ENCODE measurements at regions not wholly inside any gene's neighbourhood (a gene's known extent, or its start where the extent isn't known, plus 50 kb on each side); places are given as distances from the start of the nearest gene placed in this dataset.
A peak's percentile ranks its signal among the peaks of the same experiment; 100 is the strongest.

DNA sequence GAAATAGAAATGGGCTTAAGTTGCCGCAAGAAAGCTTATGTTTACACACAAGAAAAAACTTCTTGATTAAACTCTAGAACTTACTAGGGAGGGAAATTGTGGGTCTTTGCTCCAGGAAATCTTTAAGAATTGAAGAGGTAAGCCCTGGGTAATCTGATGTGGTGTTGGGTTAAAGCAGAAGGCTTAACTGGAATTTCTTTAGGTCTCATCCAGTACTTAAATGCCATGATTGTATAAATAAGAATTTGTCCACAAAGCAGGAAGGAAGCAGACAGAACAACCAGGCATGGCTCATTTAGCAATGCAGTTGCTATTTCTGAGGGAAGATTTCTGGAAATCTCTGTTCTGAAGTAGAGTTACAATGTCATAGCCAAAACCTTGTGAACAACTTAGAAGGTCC lies 360.4 kb downstream of the KLF5 start:
- Histone ChIP-seq H3K9me3 (ENCODE audit: low read length) (no peaks in the 10 kb centered on the region), H3K36me3 (ENCODE audit: low read depth, low read length) (no peaks in the 10 kb centered on the region), H3K4me3 (ENCODE audit: low read length) (no peak overlapping the region), H3K79me2 (ENCODE audit: low read length) (no peaks in the 10 kb centered on the region), H3K27me3 (ENCODE audit: low read length) (no peaks in the 10 kb centered on the region), H2AFZ (ENCODE audit: low read length) (no peak overlapping the region), H4K20me1 (ENCODE audit: low read length) (no peaks in the 10 kb centered on the region), H3K27ac (ENCODE audit: low read length) (peak overlapping the region; percentile 100), H3K9ac (ENCODE audit: low read length) (peak overlapping the region; percentile 93), H3K9me2 (replicated peaks; ENCODE audit: low read length) (no peaks in the 10 kb centered on the region), H3K4me2 (ENCODE audit: low read length) (no peak overlapping the region), H3K4me1 (ENCODE audit: insufficient read depth, low read length) (peaks cover 36% of the 10 kb centered on the region), H3F3A (ENCODE audit: low read length, unreplicated experiment) (peaks cover 6% of the 10 kb centered on the region)
- TF ChIP-seq EZH2 (IDR thresholded peaks at IDR 0.05; ENCODE audit: low read length, unreplicated experiment): no peak
- TF ChIP-seq, protein P1, sequence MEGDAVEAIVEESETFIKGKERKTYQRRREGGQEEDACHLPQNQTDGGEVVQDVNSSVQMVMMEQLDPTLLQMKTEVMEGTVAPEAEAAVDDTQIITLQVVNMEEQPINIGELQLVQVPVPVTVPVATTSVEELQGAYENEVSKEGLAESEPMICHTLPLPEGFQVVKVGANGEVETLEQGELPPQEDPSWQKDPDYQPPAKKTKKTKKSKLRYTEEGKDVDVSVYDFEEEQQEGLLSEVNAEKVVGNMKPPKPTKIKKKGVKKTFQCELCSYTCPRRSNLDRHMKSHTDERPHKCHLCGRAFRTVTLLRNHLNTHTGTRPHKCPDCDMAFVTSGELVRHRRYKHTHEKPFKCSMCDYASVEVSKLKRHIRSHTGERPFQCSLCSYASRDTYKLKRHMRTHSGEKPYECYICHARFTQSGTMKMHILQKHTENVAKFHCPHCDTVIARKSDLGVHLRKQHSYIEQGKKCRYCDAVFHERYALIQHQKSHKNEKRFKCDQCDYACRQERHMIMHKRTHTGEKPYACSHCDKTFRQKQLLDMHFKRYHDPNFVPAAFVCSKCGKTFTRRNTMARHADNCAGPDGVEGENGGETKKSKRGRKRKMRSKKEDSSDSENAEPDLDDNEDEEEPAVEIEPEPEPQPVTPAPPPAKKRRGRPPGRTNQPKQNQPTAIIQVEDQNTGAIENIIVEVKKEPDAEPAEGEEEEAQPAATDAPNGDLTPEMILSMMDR (conservative IDR thresholded peaks at IDR 0.05; ENCODE audit: low read depth, low read length): no peak
- no peak for TF ChIP-seq EZH2phosphoT487 (IDR thresholded peaks at IDR 0.05; ENCODE audit: borderline replicate concordance, low read length)
- intact Hi-C loops (cut with micrococcal nuclease): loop anchor here (5.0 to 10.0 kb wide), 3 partner anchors 194 to 584 kb away; no protein-coding TSS in a partner anchor
- no TSS peak for BruUV-seq (replicated peaks)
- CTCF ChIA-PET: no interaction called here
- POLR2A ChIA-PET (ENCODE audit: unreplicated experiment): no interaction called here
- DNase-seq (no peak), ATAC-seq (no peak)

DNA sequence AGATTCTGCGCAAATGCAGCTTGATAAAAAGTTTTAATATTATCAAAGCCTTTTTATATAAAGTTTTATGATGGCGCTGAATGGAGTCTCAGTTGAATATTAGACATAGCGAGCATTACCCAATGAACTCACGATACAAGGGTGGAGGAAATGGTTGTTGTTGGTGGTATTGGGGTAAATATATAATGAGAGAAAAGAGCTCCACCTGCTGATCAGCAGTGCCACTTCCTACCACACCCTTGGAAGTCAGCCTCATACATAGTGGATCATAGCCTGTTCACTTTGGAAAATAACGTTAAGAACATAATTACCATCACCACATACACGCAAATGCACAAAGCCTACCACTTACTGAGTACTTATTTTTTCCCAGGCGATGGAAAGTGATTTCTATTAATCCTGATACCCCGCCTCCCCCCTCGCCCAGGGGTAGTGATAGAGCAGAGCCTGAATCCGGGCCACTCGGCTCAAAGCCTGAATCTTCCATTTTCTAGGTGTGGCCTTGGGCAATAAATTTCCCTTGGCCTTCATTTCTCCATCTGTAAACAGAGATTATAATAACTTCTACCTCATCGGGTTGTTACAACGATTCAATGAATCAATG lies 358.3 kb downstream of the KLF5 start:
- H3K9ac ChIP-seq (ENCODE audit: low read length): peak overlapping the region; percentile 38; the same call in 1 of the 2 replicates
- intact Hi-C loops (cut with micrococcal nuclease): loop anchor here (5.0 to 10.0 kb wide), 3 partner anchors 192 to 582 kb away; no protein-coding TSS in a partner anchor
- H4K20me1 ChIP-seq (ENCODE audit: low read length): no peaks in the 10 kb centered on the region
- H3F3A ChIP-seq (ENCODE audit: low read length, unreplicated experiment): peaks cover 3% of the 10 kb centered on the region
- no TSS peak for BruUV-seq (replicated peaks)
- peak overlapping the region; percentile 100 for H3K27ac ChIP-seq (ENCODE audit: low read length)
- ATAC-seq (peak; percentile 18; the same call in 1 of the 2 replicates), DNase-seq (peak; percentile 64)
- no peak overlapping the region for H3K4me2 ChIP-seq (ENCODE audit: low read length)
- no peak overlapping the region for H2AFZ ChIP-seq (ENCODE audit: low read length)
- H3K79me2 ChIP-seq (ENCODE audit: low read length): no peaks in the 10 kb centered on the region
- H3K4me1 ChIP-seq (ENCODE audit: insufficient read depth, low read length): peaks cover 28% of the 10 kb centered on the region
- H3K36me3 ChIP-seq (ENCODE audit: low read depth, low read length): no peaks in the 10 kb centered on the region
- TF ChIP-seq EZH2 (IDR thresholded peaks at IDR 0.05; ENCODE audit: low read length, unreplicated experiment): no peak
- no peak for TF ChIP-seq EZH2phosphoT487 (IDR thresholded peaks at IDR 0.05; ENCODE audit: borderline replicate concordance, low read length)
- TF ChIP-seq, protein P1 (conservative IDR thresholded peaks at IDR 0.05; ENCODE audit: low read depth, low read length): peak; percentile 69
- H3K4me3 ChIP-seq (ENCODE audit: low read length): no peak overlapping the region
- H3K9me2 ChIP-seq (replicated peaks; ENCODE audit: low read length): no peaks in the 10 kb centered on the region
- POLR2A ChIA-PET (ENCODE audit: unreplicated experiment): no interaction called here
- H3K9me3 ChIP-seq (ENCODE audit: low read length): no peaks in the 10 kb centered on the region
- no peaks in the 10 kb centered on the region for H3K27me3 ChIP-seq (ENCODE audit: low read length)
- CTCF ChIA-PET: no interaction called here

DNA sequence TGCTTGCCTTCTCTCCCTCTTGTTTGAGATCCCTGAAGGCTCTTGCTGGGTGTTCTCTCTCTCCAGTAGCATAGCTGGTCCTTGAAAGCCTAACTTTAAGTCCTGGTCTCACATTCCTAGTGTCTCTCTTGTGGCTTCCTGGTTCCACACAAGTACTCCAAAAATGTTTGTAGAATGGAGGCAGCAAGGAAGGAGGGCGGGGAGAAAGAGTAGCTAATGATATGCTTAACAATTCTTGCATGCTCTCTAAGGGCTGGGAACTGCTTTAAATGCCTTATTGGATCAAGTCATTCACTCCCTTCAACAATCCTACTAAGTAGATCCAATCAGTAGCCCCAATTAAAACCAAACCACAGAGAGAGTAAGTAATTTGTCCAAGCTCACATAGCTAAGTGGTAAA lies 357.3 kb downstream of the KLF5 start:
- no peaks in the 10 kb centered on the region for H3K36me3 ChIP-seq (ENCODE audit: low read depth, low read length)
- H3K27ac ChIP-seq (ENCODE audit: low read length): peak overlapping the region; percentile 100
- peak overlapping the region; percentile 46; the same call in 1 of the 2 replicates for H2AFZ ChIP-seq (ENCODE audit: low read length)
- H3K9ac ChIP-seq (ENCODE audit: low read length): peak overlapping the region; percentile 11; the same call in 1 of the 2 replicates
- no peaks in the 10 kb centered on the region for H3K27me3 ChIP-seq (ENCODE audit: low read length)
- TF ChIP-seq EZH2 (IDR thresholded peaks at IDR 0.05; ENCODE audit: low read length, unreplicated experiment) (no peak), EZH2phosphoT487 (IDR thresholded peaks at IDR 0.05; ENCODE audit: borderline replicate concordance, low read length) (no peak)
- TF ChIP-seq, protein P1 (conservative IDR thresholded peaks at IDR 0.05; ENCODE audit: low read depth, low read length): no peak
- no TSS peak for BruUV-seq (replicated peaks)
- no peaks in the 10 kb centered on the region for H3K9me3 ChIP-seq (ENCODE audit: low read length)
- H3F3A ChIP-seq (ENCODE audit: low read length, unreplicated experiment): no peaks in the 10 kb centered on the region
- H3K4me1 ChIP-seq (ENCODE audit: insufficient read depth, low read length): peaks cover 32% of the 10 kb centered on the region
- ATAC-seq (no peak), DNase-seq (no peak)
- no peaks in the 10 kb centered on the region for H4K20me1 ChIP-seq (ENCODE audit: low read length)
- no peaks in the 10 kb centered on the region for H3K79me2 ChIP-seq (ENCODE audit: low read length)
- H3K9me2 ChIP-seq (replicated peaks; ENCODE audit: low read length): no peaks in the 10 kb centered on the region
- intact Hi-C loops (cut with micrococcal nuclease): loop anchor here (5.0 to 10.0 kb wide), 3 partner anchors 191 to 581 kb away; no protein-coding TSS in a partner anchor
- ChIA-PET POLR2A (ENCODE audit: unreplicated experiment) (no interaction called here), CTCF (no interaction called here)
- no peak overlapping the region for H3K4me3 ChIP-seq (ENCODE audit: low read length)
- no peak overlapping the region for H3K4me2 ChIP-seq (ENCODE audit: low read length)

Data from PC-3 (cell line).